H1 (cell line): ENCODE measurements at regions not wholly inside any gene's neighbourhood (a gene's known extent, or its start where the extent isn't known, plus 50 kb on each side); places are given as distances from the start of the nearest gene placed in this dataset.

Experiments
- CTCF ChIA-PET: fragments of 300-600 bp; sonication (Branson Sonifier 250); formaldehyde crosslinking; loops from one replicate; lab custom pipeline; 2021; ENCODE audit not compliant: partially characterized antibody; lab: Charles Lee
- POLR2A ChIA-PET: fragments of 300-600 bp; sonication (Branson Sonifier 250); formaldehyde crosslinking; loops from one replicate; lab custom pipeline; 2021; ENCODE audit warnings: inconsistent platforms; ENCODE audit not compliant: partially characterized antibody; lab: Charles Lee
- DNase-seq, 2 experiments: peaks; one replicate each; pipeline versions ENCODE4 v3.0.0 to v3.0.0-alpha.2; 2010 to 2022; ENCODE audit warnings: low spot score in 2 of 2, low read depth in 1 of 2, mixed read lengths in 1 of 2
- FAIRE-seq: peaks from 2 replicates; lab custom pipeline; 2011; peaks lifted over from hg19 to GRCh38; lab: Jason Lieb, UNC
- H2AFZ ChIP-seq: 2 replicates; pipeline ENCODE4 v1.8.1; 2012; ENCODE audit warnings: low read length, inconsistent platforms
- H2AK5ac ChIP-seq: 2 replicates; pipeline ENCODE4 v1.6.1; 2013; ENCODE audit warnings: low read depth, low read length
- H2BK120ac ChIP-seq: replicated peaks from 2 replicates; pipeline ENCODE3; 2013; ENCODE audit warnings: low read depth, low read length, inconsistent platforms
- H2BK12ac ChIP-seq: 2 replicates; pipeline ENCODE4 v1.6.1; 2013; ENCODE audit warnings: low read depth, low read length
- H2BK15ac ChIP-seq: 2 replicates; pipeline ENCODE4 v1.6.1; 2013; ENCODE audit warnings: low read length
- H2BK20ac ChIP-seq: 2 replicates; pipeline ENCODE4 v1.6.1; 2013; ENCODE audit warnings: low read length
- H2BK5ac ChIP-seq: 2 replicates; pipeline ENCODE4 v1.6.1; 2013; ENCODE audit warnings: low read depth, low read length
- H3K14ac ChIP-seq: 2 replicates; pipeline ENCODE4 v1.6.1; 2013; ENCODE audit warnings: inconsistent platforms; ENCODE audit not compliant: insufficient read length
- H3K18ac ChIP-seq: 2 replicates; pipeline ENCODE4 v1.6.1; 2013; ENCODE audit warnings: low read length; ENCODE audit errors: extremely low read depth
- H3K23ac ChIP-seq: 2 replicates; pipeline ENCODE4 v1.6.1; 2013; ENCODE audit warnings: inconsistent platforms; ENCODE audit not compliant: insufficient read length
- H3K23me2 ChIP-seq: 2 replicates; pipeline ENCODE4 v1.6.1; 2013; ENCODE audit warnings: low read depth, low read length
- H3K27ac ChIP-seq: 2 replicates; pipeline ENCODE4 v1.6.1; 2011; ENCODE audit warnings: low read depth, low read length, inconsistent platforms
- H3K27me3 ChIP-seq, 4 experiments: replicated peaks in 1 of 4; 1 replicate in 1 of 4; 2 replicates in 3 of 4; pipeline versions ENCODE4 v1.6.1 to v1.8.1; 2011 to 2013; ENCODE audit warnings: low read length in 3 of 4, mild to moderate bottlenecking in 3 of 4, inconsistent platforms in 2 of 4, mixed read lengths in 2 of 4, moderate library complexity in 1 of 4; ENCODE audit not compliant: control insufficient read depth in 3 of 4, insufficient read depth in 3 of 4; ENCODE audit errors: extremely low read depth in 1 of 4
- H3K36me3 ChIP-seq, 4 experiments: 2 replicates each; pipeline versions ENCODE4 v1.6.1 to v1.8.1; 2011 to 2013; ENCODE audit warnings: mild to moderate bottlenecking in 4 of 4, low read length in 3 of 4, moderate library complexity in 2 of 4, control low read depth in 1 of 4, inconsistent platforms in 1 of 4; ENCODE audit not compliant: insufficient read depth in 4 of 4, control insufficient read depth in 2 of 4
- H3K4ac ChIP-seq: replicated peaks from 2 replicates; pipeline ENCODE3; 2013; ENCODE audit warnings: low read length, low read depth, mixed read lengths, inconsistent platforms; ENCODE audit not compliant: insufficient read length
- H3K4me1 ChIP-seq, 4 experiments: replicated peaks in 1 of 4; 1 replicate in 1 of 4; 2 replicates in 3 of 4; pipeline versions ENCODE4 v1.6.1 to v1.8.1; 2011 to 2013; ENCODE audit warnings: low read length in 3 of 4, inconsistent platforms in 2 of 4, mixed read lengths in 1 of 4; ENCODE audit not compliant: insufficient read depth in 4 of 4, control insufficient read depth in 3 of 4
- H3K4me2 ChIP-seq, 2 experiments: 2 replicates each; pipeline versions ENCODE4 v1.6.1 to v1.8.1; 2011 to 2013; ENCODE audit warnings: low read depth in 2 of 2, low read length in 2 of 2, control low read depth in 1 of 2, inconsistent platforms in 1 of 2, mild to moderate bottlenecking in 1 of 2; ENCODE audit not compliant: insufficient read depth in 1 of 2
- H3K4me3 ChIP-seq, 4 experiments: fragments of 200-600, 300-600 bp in 1 of 4; sonication (generic), shearing (Covaris generic), sonication (Bioruptor Twin) in 1 of 4; 2 replicates each; pipeline versions ENCODE4 v1.5.1 to v1.8.1; 2011 to 2016; ENCODE audit warnings: low read length in 4 of 4, low read depth in 3 of 4, control low read depth in 2 of 4, inconsistent platforms in 2 of 4, mild to moderate bottlenecking in 2 of 4, mixed read lengths in 1 of 4, moderate library complexity in 1 of 4; ENCODE audit not compliant: insufficient read depth in 2 of 4; ENCODE audit errors: extremely low read depth in 1 of 4
- H3K56ac ChIP-seq: replicated peaks from 2 replicates; pipeline ENCODE3; 2013; ENCODE audit warnings: low read depth, mild to moderate bottlenecking, mixed read lengths, low read length, inconsistent platforms; ENCODE audit not compliant: insufficient read length
- H3K79me1 ChIP-seq: 2 replicates; pipeline ENCODE4 v1.6.1; 2013; ENCODE audit warnings: low read depth, low read length, control low read depth
- H3K79me2 ChIP-seq, 2 experiments: 2 replicates each; pipeline versions ENCODE4 v1.6.1 to v1.8.1; 2012 to 2013; ENCODE audit warnings: low read length in 2 of 2, mild to moderate bottlenecking in 2 of 2, inconsistent platforms in 1 of 2; ENCODE audit not compliant: insufficient read depth in 2 of 2, control insufficient read depth in 1 of 2
- H3K9ac ChIP-seq, 4 experiments: replicated peaks in 1 of 4; 1 replicate in 1 of 4; 2 replicates in 3 of 4; pipeline versions ENCODE4 v1.6.1 to v1.8.1; 2011 to 2013; ENCODE audit warnings: low read depth in 3 of 4, low read length in 3 of 4, control low read depth in 2 of 4, mild to moderate bottlenecking in 2 of 4, moderate library complexity in 2 of 4, inconsistent platforms in 1 of 4; ENCODE audit errors: extremely low read depth in 1 of 4
- H3K9me3 ChIP-seq, 2 experiments: 2 replicates each; pipeline versions ENCODE4 v1.6.1 to v1.8.1; 2012 to 2013; ENCODE audit warnings: mild to moderate bottlenecking in 2 of 2, moderate library complexity in 2 of 2, control low read depth in 1 of 2, inconsistent platforms in 1 of 2, low read depth in 1 of 2, low read length in 1 of 2, mixed read lengths in 1 of 2; ENCODE audit not compliant: insufficient read depth in 2 of 2
- H4K20me1 ChIP-seq, 2 experiments: replicated peaks in 1 of 2; 2 replicates each; pipeline versions ENCODE3 to v1.8.1; 2011 to 2013; ENCODE audit warnings: inconsistent platforms in 2 of 2, low read length in 2 of 2, mild to moderate bottlenecking in 1 of 2; ENCODE audit not compliant: insufficient read depth in 2 of 2, control insufficient read depth in 1 of 2
- H4K5ac ChIP-seq: 2 replicates; pipeline ENCODE4 v1.6.1; 2013; ENCODE audit warnings: low read length, low read depth, mixed read lengths, inconsistent platforms; ENCODE audit not compliant: insufficient read length
- H4K8ac ChIP-seq: 2 replicates; pipeline ENCODE4 v1.8.0; 2013; ENCODE audit warnings: mild to moderate bottlenecking, moderate library complexity, low read length, inconsistent platforms; ENCODE audit not compliant: insufficient read depth; ENCODE audit errors: extremely low read depth
- H4K91ac ChIP-seq: replicated peaks from 2 replicates; pipeline ENCODE3; 2013; ENCODE audit warnings: low read length, mixed read lengths, inconsistent platforms; ENCODE audit not compliant: insufficient read length
- JUND ChIP-seq: IDR thresholded peaks from 2 replicates; pipeline ENCODE4 v1.6.1; 2011; ENCODE audit warnings: mild to moderate bottlenecking, improper control_type of control experiment, low read length
- NANOG ChIP-seq: IDR thresholded peaks from 2 replicates; pipeline ENCODE4 v1.6.1; 2011; ENCODE audit warnings: low read length, low read depth, mild to moderate bottlenecking, inconsistent platforms; ENCODE audit not compliant: insufficient read depth, poor library complexity, severe bottlenecking
- NRF1 ChIP-seq: IDR thresholded peaks from 2 replicates; pipeline ENCODE4 v1.6.1; 2011; ENCODE audit warnings: mild to moderate bottlenecking, low read depth, low read length, improper control_type of control experiment
- PHF8 ChIP-seq: fragments of 200-600 bp; sonication (generic); conservative IDR thresholded peaks from 2 replicates; pipeline ENCODE4 v1.7.1; 2012; ENCODE audit warnings: low read depth, mild to moderate bottlenecking, inconsistent platforms, low read length, moderate library complexity
- RBBP5 ChIP-seq: IDR thresholded peaks from 2 replicates; pipeline ENCODE4 v1.7.1; 2012; ENCODE audit warnings: low read depth, mild to moderate bottlenecking, inconsistent platforms, low read length, moderate library complexity, borderline replicate concordance
- RFX5 ChIP-seq: IDR thresholded peaks from 2 replicates; pipeline ENCODE4 v1.6.1; 2011; ENCODE audit warnings: low read depth, low read length, improper control_type of control experiment, borderline replicate concordance
- SAP30 ChIP-seq: fragments of 300-600 bp; sonication (generic); IDR thresholded peaks from 2 replicates; pipeline ENCODE4 v1.7.1; 2012; ENCODE audit warnings: low read length, moderate library complexity, mild to moderate bottlenecking, inconsistent platforms; ENCODE audit not compliant: insufficient read depth, insufficient replicate concordance
- WGBS, 2 experiments: shearing (Covaris generic) in 1 of 2; methylation state at CpG; one replicate each; pipeline versions ENCODE4 v1.1.6 to v1.1.7; 2013 to 2015; ENCODE audit warnings: low lambda C conversion rate in 2 of 2, mixed read lengths in 2 of 2, inconsistent platforms in 1 of 2, low coverage in 1 of 2, missing lambda C conversion rate in 1 of 2; ENCODE audit not compliant: insufficient replicate concordance in 2 of 2, insufficient coverage in 1 of 2, insufficient read length in 1 of 2; ENCODE audit errors: extremely low coverage in 1 of 2, missing lambda C conversion rate in 1 of 2; 5-methylcytosine and 5-hydroxymethylcytosine counted together
- TF ChIP-seq, protein P1 (sequence below): IDR thresholded peaks from 2 replicates; pipeline ENCODE4 v1.6.1; 2012; ENCODE audit warnings: low read length, inconsistent platforms

DNA sequence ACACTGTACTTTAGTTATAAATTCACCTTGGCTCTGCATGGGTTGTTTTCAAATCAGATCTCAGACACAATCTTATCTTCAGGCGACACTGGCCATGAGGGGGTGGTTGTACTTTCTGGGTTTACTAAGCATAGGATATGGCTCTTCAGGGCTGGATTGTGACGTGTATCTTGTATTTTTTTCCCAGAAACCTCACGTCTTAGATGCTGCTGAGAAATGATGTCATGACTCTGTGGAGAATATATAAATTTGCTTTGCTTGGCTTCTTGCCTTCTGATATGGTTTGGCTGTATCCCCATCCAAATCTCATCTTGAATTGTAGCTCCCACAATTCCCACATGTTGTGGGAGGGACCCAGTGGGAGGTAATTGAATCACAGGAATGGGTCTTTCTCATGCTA lies 82.8 kb upstream of the VSTM5 start:
- no peak overlapping the region for H3K23ac ChIP-seq
- TF ChIP-seq NRF1: no peak
- no peak for TF ChIP-seq SAP30
- no peak for TF ChIP-seq RFX5
- TF ChIP-seq JUND: no peak
- no peak for TF ChIP-seq NANOG
- no peak for TF ChIP-seq PHF8
- TF ChIP-seq, protein P1, sequence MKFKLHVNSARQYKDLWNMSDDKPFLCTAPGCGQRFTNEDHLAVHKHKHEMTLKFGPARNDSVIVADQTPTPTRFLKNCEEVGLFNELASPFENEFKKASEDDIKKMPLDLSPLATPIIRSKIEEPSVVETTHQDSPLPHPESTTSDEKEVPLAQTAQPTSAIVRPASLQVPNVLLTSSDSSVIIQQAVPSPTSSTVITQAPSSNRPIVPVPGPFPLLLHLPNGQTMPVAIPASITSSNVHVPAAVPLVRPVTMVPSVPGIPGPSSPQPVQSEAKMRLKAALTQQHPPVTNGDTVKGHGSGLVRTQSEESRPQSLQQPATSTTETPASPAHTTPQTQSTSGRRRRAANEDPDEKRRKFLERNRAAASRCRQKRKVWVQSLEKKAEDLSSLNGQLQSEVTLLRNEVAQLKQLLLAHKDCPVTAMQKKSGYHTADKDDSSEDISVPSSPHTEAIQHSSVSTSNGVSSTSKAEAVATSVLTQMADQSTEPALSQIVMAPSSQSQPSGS: no peak
- no peak for TF ChIP-seq RBBP5
- TF ChIP-seq, all 59 proteins: peak for 0

More for the DNA sequence above, 82.8 kb upstream of the VSTM5 start:
- H3K56ac ChIP-seq: no peak overlapping the region
- H3K14ac ChIP-seq: no peak overlapping the region
- no peaks in the 10 kb centered on the region for H3K9me3 ChIP-seq
- no peak overlapping the region for H3K27ac ChIP-seq
- no peak overlapping the region for H2BK12ac ChIP-seq
- H4K20me1 ChIP-seq: no peaks in the 10 kb centered on the region
- no peaks in the 10 kb centered on the region for H3K23me2 ChIP-seq
- DNase-seq: no peak
- H2AFZ ChIP-seq: no peak overlapping the region
- H2BK15ac ChIP-seq: no peak overlapping the region
- no peaks in the 10 kb centered on the region for H3K4me1 ChIP-seq
- no peak overlapping the region for H3K4me2 ChIP-seq
- H2BK20ac ChIP-seq: no peak overlapping the region
- WGBS, 2 experiments: 95% methylated on average over 3 of the region's 3 CpGs; no CpG with 5 or more reads in 1 of the 2 experiments
- H4K5ac ChIP-seq: no peak overlapping the region
- no peak overlapping the region for H2BK120ac ChIP-seq
- no peak overlapping the region for H3K4ac ChIP-seq
- H4K8ac ChIP-seq: no peak overlapping the region
- no peaks in the 10 kb centered on the region for H3K27me3 ChIP-seq
- no peaks in the 10 kb centered on the region for H3K36me3 ChIP-seq
- ChIA-PET CTCF (interaction anchor here (2.7 kb wide), 1 partner anchor 12 kb away, joined by 19 read pairs; no protein-coding TSS in a partner anchor), POLR2A (interaction anchor here (0.7 kb wide), 1 partner anchor 14 kb away, joined by 3 read pairs; no protein-coding TSS in a partner anchor)
- no peak overlapping the region for H2AK5ac ChIP-seq
- no peak overlapping the region for H3K4me3 ChIP-seq
- no peak overlapping the region for H3K9ac ChIP-seq
- H4K91ac ChIP-seq: no peak overlapping the region
- no peak overlapping the region for H3K18ac ChIP-seq
- H3K79me1 ChIP-seq: no peaks in the 10 kb centered on the region
- no peaks in the 10 kb centered on the region for H3K79me2 ChIP-seq
- FAIRE-seq: no peak
- H2BK5ac ChIP-seq: no peak overlapping the region
